H9 (cell line): ENCODE measurements at regions not wholly inside any gene's neighbourhood (a gene's known extent, or its start where the extent isn't known, plus 50 kb on each side); places are given as distances from the start of the nearest gene placed in this dataset.

ENCODE experiments used
- DNase-seq: peaks from one replicate; pipeline ENCODE4 v3.0.0-alpha.2; 2017
- H2AFZ ChIP-seq: one replicate; pipeline ENCODE4 v1.6.1; 2013; ENCODE audit warnings: mild to moderate bottlenecking, low read length, control low read depth, moderate library complexity
- H2AK5ac ChIP-seq: 2 replicates; pipeline ENCODE4 v1.6.1; 2013; ENCODE audit warnings: low read length, control low read depth, mixed read lengths; ENCODE audit not compliant: insufficient read length
- H2BK120ac ChIP-seq: one replicate; pipeline ENCODE4 v1.6.1; 2013; ENCODE audit warnings: low read depth, mild to moderate bottlenecking, low read length, control low read depth, inconsistent platforms; ENCODE audit not compliant: poor library complexity, severe bottlenecking
- H2BK12ac ChIP-seq: 2 replicates; pipeline ENCODE4 v1.6.1; 2013; ENCODE audit warnings: low read length, control low read depth, mixed read lengths, low read depth; ENCODE audit not compliant: insufficient read length
- H2BK15ac ChIP-seq: 2 replicates; pipeline ENCODE4 v1.6.1; 2013; ENCODE audit warnings: low read depth, low read length, control low read depth
- H2BK20ac ChIP-seq: one replicate; pipeline ENCODE4 v1.6.1; 2013; ENCODE audit warnings: low read depth, mild to moderate bottlenecking, low read length, control low read depth, inconsistent platforms; ENCODE audit not compliant: poor library complexity, severe bottlenecking
- H2BK5ac ChIP-seq: 2 replicates; pipeline ENCODE4 v1.6.1; 2013; ENCODE audit warnings: low read length, control low read depth, mixed read lengths; ENCODE audit not compliant: insufficient read length
- H3K14ac ChIP-seq: 2 replicates; pipeline ENCODE4 v1.6.1; 2013; ENCODE audit warnings: low read length, control low read depth; ENCODE audit not compliant: insufficient read depth
- H3K18ac ChIP-seq: 2 replicates; pipeline ENCODE4 v1.6.1; 2013; ENCODE audit warnings: low read depth, mild to moderate bottlenecking, mixed read lengths, low read length, control low read depth; ENCODE audit not compliant: insufficient read length
- H3K23ac ChIP-seq: 2 replicates; pipeline ENCODE4 v1.6.1; 2013; ENCODE audit warnings: low read length, control low read depth, mixed read lengths, low read depth; ENCODE audit not compliant: insufficient read length
- H3K23me2 ChIP-seq: 2 replicates; pipeline ENCODE4 v1.6.1; 2013; ENCODE audit warnings: low read depth, mild to moderate bottlenecking, mixed read lengths, low read length, control low read depth; ENCODE audit not compliant: insufficient read length, poor library complexity, severe bottlenecking
- H3K27ac ChIP-seq: 2 replicates; pipeline ENCODE4 v1.5.1; 2013; ENCODE audit warnings: low read length, control low read depth, mixed read lengths, low read depth; ENCODE audit not compliant: insufficient read length
- H3K27me3 ChIP-seq: 2 replicates; pipeline ENCODE4 v1.6.1; 2013; ENCODE audit warnings: low read length, control low read depth, inconsistent platforms; ENCODE audit not compliant: insufficient read depth
- H3K4ac ChIP-seq: 2 replicates; pipeline ENCODE4 v1.6.1; 2013; ENCODE audit warnings: low read depth, mild to moderate bottlenecking, control low read depth, inconsistent platforms, low read length, moderate library complexity
- H3K4me1 ChIP-seq: 2 replicates; pipeline ENCODE4 v1.6.1; 2013; ENCODE audit warnings: low read length, control low read depth, inconsistent platforms; ENCODE audit not compliant: insufficient read depth
- H3K4me2 ChIP-seq: 2 replicates; pipeline ENCODE4 v1.6.1; 2013; ENCODE audit warnings: low read length, control low read depth, mixed read lengths; ENCODE audit not compliant: insufficient read length, insufficient read depth
- H3K56ac ChIP-seq: 2 replicates; pipeline ENCODE4 v1.6.1; 2013; ENCODE audit warnings: low read depth, mild to moderate bottlenecking, mixed read lengths, low read length, control low read depth; ENCODE audit not compliant: insufficient read length
- H3K79me1 ChIP-seq: 2 replicates; pipeline ENCODE4 v1.6.1; 2013; ENCODE audit warnings: low read depth, mild to moderate bottlenecking, moderate library complexity, low read length, control low read depth, inconsistent platforms; ENCODE audit not compliant: insufficient read depth, poor library complexity, severe bottlenecking
- H3K79me2 ChIP-seq: 2 replicates; pipeline ENCODE4 v1.6.1; 2013; ENCODE audit warnings: low read length, control low read depth, inconsistent platforms; ENCODE audit not compliant: insufficient read depth
- H3K9ac ChIP-seq: 2 replicates; pipeline ENCODE4 v1.6.1; 2013; ENCODE audit warnings: low read length, control low read depth, mixed read lengths; ENCODE audit not compliant: insufficient read length; ENCODE audit errors: extremely low read depth
- H3K9me3 ChIP-seq: one replicate; pipeline ENCODE4 v1.6.1; 2013; ENCODE audit warnings: low read depth, low read length, inconsistent platforms; ENCODE audit not compliant: control insufficient read depth
- H3T11ph ChIP-seq: one replicate; pipeline ENCODE4 v1.6.1; 2013; ENCODE audit warnings: mild to moderate bottlenecking, low read length, control low read depth, inconsistent platforms
- H4K20me1 ChIP-seq: one replicate; pipeline ENCODE4 v1.6.1; 2013; ENCODE audit not compliant: control insufficient read depth, insufficient read length, insufficient read depth
- H4K5ac ChIP-seq: 2 replicates; pipeline ENCODE4 v1.6.1; 2013; ENCODE audit warnings: low read depth, mild to moderate bottlenecking, mixed read lengths, low read length, control low read depth; ENCODE audit not compliant: insufficient read length
- H4K8ac ChIP-seq: replicated peaks from 2 replicates; pipeline ENCODE4 v1.6.1; 2013; ENCODE audit warnings: low read length, control low read depth, mixed read lengths, low read depth; ENCODE audit not compliant: insufficient read length
- H4K91ac ChIP-seq: 2 replicates; pipeline ENCODE4 v1.6.1; 2013; ENCODE audit warnings: low read depth, mild to moderate bottlenecking, moderate library complexity, mixed read lengths, low read length, control low read depth; ENCODE audit not compliant: insufficient read length
- H3K27ac Mint-ChIP-seq, 3 experiments: 2 replicates in 2 of 3; 3 replicates in 1 of 3; pipeline ENCODE4 v1.8.0; 2020 to 2021; ENCODE audit warnings: mixed read lengths in 3 of 3, mild to moderate bottlenecking in 1 of 3, moderate library complexity in 1 of 3
- H3K27me3 Mint-ChIP-seq: 2 replicates; pipeline ENCODE4 v1.8.0; 2021; ENCODE audit warnings: low read depth, mild to moderate bottlenecking, moderate library complexity, mixed read lengths
- H3K36me3 Mint-ChIP-seq, 3 experiments: 2 replicates in 2 of 3; 3 replicates in 1 of 3; pipeline ENCODE4 v1.8.0; 2020 to 2021; ENCODE audit warnings: low read depth in 3 of 3, mixed read lengths in 3 of 3; ENCODE audit not compliant: insufficient read depth in 1 of 3
- H3K4me1 Mint-ChIP-seq, 2 experiments: 2 replicates each; pipeline ENCODE4 v1.8.0; 2020; ENCODE audit warnings: mixed read lengths in 2 of 2
- H3K4me3 Mint-ChIP-seq, 2 experiments: 2 replicates in 1 of 2; 3 replicates in 1 of 2; pipeline ENCODE4 v1.8.0; 2020 to 2021; ENCODE audit warnings: mild to moderate bottlenecking in 2 of 2, mixed read lengths in 2 of 2, moderate library complexity in 1 of 2
- H3K9me3 Mint-ChIP-seq, 2 experiments: 2 replicates in 1 of 2; 3 replicates in 1 of 2; pipeline ENCODE4 v1.8.0; 2020; ENCODE audit warnings: mild to moderate bottlenecking in 2 of 2, mixed read lengths in 2 of 2, moderate library complexity in 1 of 2
- CTCF ChIP-seq: fragments of 200-600 bp; sonication (generic); conservative IDR thresholded peaks from 3 replicates; pipeline ENCODE4 v1.8.0; 2021; ENCODE audit warnings: antibody characterized with exemption, mild to moderate bottlenecking
- WGBS: extraction: QIAGEN DNeasy Blood & Tissue Kit; methylation state at CpG from one replicate; pipeline ENCODE4 v1.1.7; 2013; ENCODE audit warnings: missing lambda C conversion rate, low lambda C conversion rate, mixed read lengths; ENCODE audit not compliant: insufficient read length; ENCODE audit errors: extremely low coverage; 5-methylcytosine and 5-hydroxymethylcytosine counted together

GRCh38 chr10:36882781-36883180, 242.6 kb upstream of the ANKRD30A start:
- Mint-ChIP-seq H3K36me3 (no peaks in the 10 kb centered on the region), H3K9me3 (peaks cover 0 to 66% of the 10 kb centered on the region in 2 experiments; a peak in 3 of 5 replicates), H3K4me1 (no peaks in the 10 kb centered on the region), H3K27ac (no peak overlapping the region), H3K27me3 (peaks cover 1% of the 10 kb centered on the region), H3K4me3 (no peak overlapping the region)
- Histone ChIP-seq H3K79me2 (no peaks in the 10 kb centered on the region), H2AFZ (no peak overlapping the region), H4K91ac (no peak overlapping the region), H2BK5ac (no peak overlapping the region), H4K8ac (no peak overlapping the region), H3K9ac (no peak overlapping the region), H2BK20ac (no peak overlapping the region), H3K4me2 (no peak overlapping the region), H3K23ac (no peak overlapping the region), H2BK12ac (no peak overlapping the region), H3K23me2 (no peaks in the 10 kb centered on the region), H4K5ac (no peak overlapping the region), H2BK15ac (no peak overlapping the region), H3K14ac (no peak overlapping the region), H3T11ph (no peak overlapping the region), H3K27ac (no peak overlapping the region), H3K4ac (no peak overlapping the region), H2BK120ac (no peak overlapping the region), H3K9me3 (peaks cover 9% of the 10 kb centered on the region), H2AK5ac (no peak overlapping the region), H4K20me1 (no peaks in the 10 kb centered on the region), H3K18ac (no peak overlapping the region), H3K4me1 (no peaks in the 10 kb centered on the region), H3K56ac (no peak overlapping the region), H3K27me3 (no peaks in the 10 kb centered on the region), H3K79me1 (no peaks in the 10 kb centered on the region)
- no peak for TF ChIP-seq CTCF
- no CpG with 5 or more reads among the region's 3 CpGs for WGBS
- no peak for DNase-seq
